Liver (tissue), 8 donors: ENCODE measurements at regions not wholly inside any gene's neighbourhood (a gene's known extent, or its start where the extent isn't known, plus 50 kb on each side); places are given as distances from the start of the nearest gene placed in this dataset.

Source experiments
- DNase-seq: peaks from one replicate; pipeline ENCODE4 v3.0.0-alpha.2; 2017; ENCODE audit warnings: low spot score
- H3K27ac ChIP-seq, 2 donors: one replicate each; pipeline ENCODE4 v1.7.0; 2013; ENCODE audit warnings: inconsistent platforms in 2 of 2, low read length in 2 of 2, control low read depth in 1 of 2, low read depth in 1 of 2, mild to moderate bottlenecking in 1 of 2
- H3K27me3 ChIP-seq, 4 donors: one replicate each; pipeline versions ENCODE4 v1.6.1 to v1.7.0; 2013; ENCODE audit warnings: low read length in 3 of 4, inconsistent platforms in 1 of 4, mild to moderate bottlenecking in 1 of 4, moderate library complexity in 1 of 4; ENCODE audit not compliant: control insufficient read depth in 4 of 4, insufficient read depth in 4 of 4
- H3K36me3 ChIP-seq, 4 donors: one replicate each; pipeline versions ENCODE4 v1.6.1 to v1.7.0; 2013; ENCODE audit warnings: low read length in 3 of 4, mild to moderate bottlenecking in 3 of 4, low read depth in 1 of 4, moderate library complexity in 1 of 4; ENCODE audit not compliant: control insufficient read depth in 4 of 4, insufficient read depth in 3 of 4
- H3K4me1 ChIP-seq, 4 donors: one replicate each; pipeline versions ENCODE4 v1.6.1 to v1.7.0; 2013; ENCODE audit warnings: low read length in 3 of 4, mild to moderate bottlenecking in 3 of 4, moderate library complexity in 1 of 4; ENCODE audit not compliant: control insufficient read depth in 4 of 4, insufficient read depth in 4 of 4
- H3K4me3 ChIP-seq, 3 donors: one replicate each; pipeline versions ENCODE4 v1.6.1 to v1.7.0; 2013; ENCODE audit warnings: low read length in 3 of 3, control low read depth in 1 of 3, low read depth in 1 of 3, mild to moderate bottlenecking in 1 of 3
- H3K9ac ChIP-seq, 2 donors: one replicate each; pipeline ENCODE4 v1.7.0; 2013; ENCODE audit warnings: low read length in 2 of 2, mild to moderate bottlenecking in 2 of 2, moderate library complexity in 2 of 2, control low read depth in 1 of 2, low read depth in 1 of 2
- H3K9me3 ChIP-seq, 4 donors: one replicate each; pipeline versions ENCODE4 v1.6.1 to v1.7.0; 2013; ENCODE audit warnings: low read length in 3 of 4; ENCODE audit not compliant: control insufficient read depth in 4 of 4
- EGR1 ChIP-seq, 2 donors: IDR thresholded peaks; 2 replicates each; pipeline ENCODE4 v1.6.1; 2016 to 2018; ENCODE audit warnings: antibody characterized with exemption in 2 of 2, low read depth in 2 of 2
- FOXA1 ChIP-seq: IDR thresholded peaks from 2 replicates; pipeline ENCODE4 v1.6.1; 2016; ENCODE audit warnings: antibody characterized with exemption
- FOXA2 ChIP-seq: IDR thresholded peaks from 2 replicates; pipeline ENCODE4 v1.6.1; 2016; ENCODE audit warnings: antibody characterized with exemption
- HNF4A ChIP-seq, 2 donors: conservative IDR thresholded peaks; 2 replicates each; pipeline ENCODE4 v1.6.1; 2016; ENCODE audit warnings: antibody characterized with exemption in 2 of 2, mild to moderate bottlenecking in 2 of 2
- HNF4G ChIP-seq: IDR thresholded peaks from 2 replicates; pipeline ENCODE4 v1.6.1; 2016; ENCODE audit warnings: antibody characterized with exemption
- JUND ChIP-seq, 2 donors: IDR thresholded peaks; 2 replicates each; pipeline ENCODE4 v1.6.1; 2016; ENCODE audit warnings: antibody characterized with exemption in 2 of 2
- NR2F2 ChIP-seq: IDR thresholded peaks from 2 replicates; pipeline ENCODE4 v1.6.1; 2016; ENCODE audit warnings: antibody characterized with exemption
- RAD21 ChIP-seq, 2 donors: IDR thresholded peaks; 2 replicates each; pipeline ENCODE4 v1.6.1; 2016; ENCODE audit warnings: antibody characterized with exemption in 2 of 2, mild to moderate bottlenecking in 2 of 2
- WGBS: extraction: QIAGEN DNeasy Blood & Tissue Kit; methylation state at CpG from one replicate; pipeline ENCODE4 v1.1.7; 2013; 5-methylcytosine and 5-hydroxymethylcytosine counted together
- TF ChIP-seq, protein P1 (sequence below): IDR thresholded peaks from 2 replicates; pipeline ENCODE4 v1.6.1; 2016; ENCODE audit warnings: antibody characterized with exemption
- TF ChIP-seq, protein P2 (sequence below): IDR thresholded peaks from 2 replicates; pipeline ENCODE4 v1.6.1; 2016; ENCODE audit warnings: antibody characterized with exemption
- TF ChIP-seq, protein P3 (sequence below): IDR thresholded peaks from 2 replicates; pipeline ENCODE4 v1.6.1; 2016; ENCODE audit warnings: antibody characterized with exemption
- TF ChIP-seq, protein P4 (sequence below): fragments of 150-350 bp; IDR thresholded peaks from 2 replicates; pipeline ENCODE4 v1.5.1; 2017; ENCODE audit warnings: improper control_type of control experiment, low read depth, low read length; ENCODE audit not compliant: missing input control
- TF ChIP-seq, protein P5 (sequence below): IDR thresholded peaks from 2 replicates; pipeline ENCODE4 v1.6.1; 2016; ENCODE audit warnings: antibody characterized with exemption, mild to moderate bottlenecking
- donor health status: healthy.
- donor health status: healthy.
- donor health status: healthy.
- donor health status: healthy.
- donor health status: healthy.

DNA sequence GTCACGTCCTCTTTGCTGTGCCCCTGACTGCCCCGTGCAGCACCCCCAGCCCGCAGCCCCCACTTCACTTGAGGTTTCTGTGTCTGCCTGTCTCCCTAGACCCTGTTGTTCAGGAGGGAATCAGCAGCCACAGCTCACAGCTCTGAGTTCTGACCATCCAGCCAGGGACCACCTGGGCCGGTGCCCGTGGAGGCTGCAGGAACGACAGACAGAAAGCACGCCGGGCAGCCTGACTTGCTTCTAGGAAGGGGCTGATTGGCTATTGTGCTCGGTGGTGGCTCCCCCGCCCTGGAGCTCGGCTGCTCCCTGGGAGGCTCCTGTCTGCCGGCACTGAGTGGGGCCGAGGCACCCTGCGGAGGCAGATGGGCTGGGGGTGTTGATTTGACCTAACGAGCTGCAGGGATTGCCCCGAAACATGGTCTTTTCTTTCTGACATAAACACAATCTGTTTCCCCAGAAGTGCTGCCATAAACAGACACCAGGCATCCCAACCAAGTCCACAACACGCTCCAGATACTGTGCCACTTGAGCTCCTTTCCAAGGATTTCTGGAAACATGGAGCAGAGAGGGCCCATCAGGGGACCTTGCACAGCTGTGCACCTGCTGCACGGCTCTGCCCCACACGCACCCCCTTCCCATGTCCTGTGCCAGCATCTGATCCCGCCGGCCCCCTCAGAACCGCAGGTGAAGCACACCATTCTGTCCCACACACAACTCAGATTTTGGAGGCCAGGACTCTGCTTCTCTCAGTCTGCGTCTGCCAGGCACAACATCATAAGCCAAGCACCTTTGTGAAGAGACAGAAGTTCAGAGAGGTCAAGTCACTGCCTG is 855.9 kb downstream of the TBC1D22A start (continued):
- TF ChIP-seq NR2F2 (no peak), JUND (IDR thresholded peaks at IDR 0.05) (no peak)

DNA sequence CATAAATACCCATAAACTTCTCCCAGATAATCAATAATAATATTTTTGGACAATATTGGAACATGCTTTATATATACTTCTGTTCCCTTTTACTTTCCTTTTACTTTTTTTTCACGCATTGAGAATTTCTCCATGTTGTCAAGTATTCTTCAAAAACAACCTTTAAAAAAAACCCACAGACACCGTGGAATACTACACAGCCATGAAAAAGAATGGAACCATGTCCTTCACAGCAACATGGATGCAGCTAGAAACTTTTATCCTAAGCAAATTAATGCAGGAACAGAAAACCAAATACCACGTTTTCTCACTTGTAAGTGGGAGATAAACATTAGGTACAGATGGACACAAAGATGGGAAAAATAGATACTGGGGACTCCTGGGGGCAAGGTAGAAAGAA is 854.7 kb downstream of the TBC1D22A start:
- TF ChIP-seq FOXA1 (no peak), FOXA2 (no peak), NR2F2 (no peak)
- TF ChIP-seq, protein P1, sequence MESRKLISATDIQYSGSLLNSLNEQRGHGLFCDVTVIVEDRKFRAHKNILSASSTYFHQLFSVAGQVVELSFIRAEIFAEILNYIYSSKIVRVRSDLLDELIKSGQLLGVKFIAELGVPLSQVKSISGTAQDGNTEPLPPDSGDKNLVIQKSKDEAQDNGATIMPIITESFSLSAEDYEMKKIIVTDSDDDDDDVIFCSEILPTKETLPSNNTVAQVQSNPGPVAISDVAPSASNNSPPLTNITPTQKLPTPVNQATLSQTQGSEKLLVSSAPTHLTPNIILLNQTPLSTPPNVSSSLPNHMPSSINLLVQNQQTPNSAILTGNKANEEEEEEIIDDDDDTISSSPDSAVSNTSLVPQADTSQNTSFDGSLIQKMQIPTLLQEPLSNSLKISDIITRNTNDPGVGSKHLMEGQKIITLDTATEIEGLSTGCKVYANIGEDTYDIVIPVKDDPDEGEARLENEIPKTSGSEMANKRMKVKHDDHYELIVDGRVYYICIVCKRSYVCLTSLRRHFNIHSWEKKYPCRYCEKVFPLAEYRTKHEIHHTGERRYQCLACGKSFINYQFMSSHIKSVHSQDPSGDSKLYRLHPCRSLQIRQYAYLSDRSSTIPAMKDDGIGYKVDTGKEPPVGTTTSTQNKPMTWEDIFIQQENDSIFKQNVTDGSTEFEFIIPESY, result no peak
- no peak overlapping the region for H3K27ac ChIP-seq
- no peaks in the 10 kb centered on the region for H3K9me3 ChIP-seq
- 71% methylated on average over 3 of the region's 3 CpGs for WGBS
- H3K27me3 ChIP-seq, result peaks cover 0 to 7% (median 4%) of the 10 kb centered on the region in 4 donors
- no peaks in the 10 kb centered on the region for H3K4me1 ChIP-seq
- no peak overlapping the region for H3K9ac ChIP-seq
- H3K36me3 ChIP-seq, result no peaks in the 10 kb centered on the region
- DNase-seq, result no peak
- no peak overlapping the region for H3K4me3 ChIP-seq

DNA sequence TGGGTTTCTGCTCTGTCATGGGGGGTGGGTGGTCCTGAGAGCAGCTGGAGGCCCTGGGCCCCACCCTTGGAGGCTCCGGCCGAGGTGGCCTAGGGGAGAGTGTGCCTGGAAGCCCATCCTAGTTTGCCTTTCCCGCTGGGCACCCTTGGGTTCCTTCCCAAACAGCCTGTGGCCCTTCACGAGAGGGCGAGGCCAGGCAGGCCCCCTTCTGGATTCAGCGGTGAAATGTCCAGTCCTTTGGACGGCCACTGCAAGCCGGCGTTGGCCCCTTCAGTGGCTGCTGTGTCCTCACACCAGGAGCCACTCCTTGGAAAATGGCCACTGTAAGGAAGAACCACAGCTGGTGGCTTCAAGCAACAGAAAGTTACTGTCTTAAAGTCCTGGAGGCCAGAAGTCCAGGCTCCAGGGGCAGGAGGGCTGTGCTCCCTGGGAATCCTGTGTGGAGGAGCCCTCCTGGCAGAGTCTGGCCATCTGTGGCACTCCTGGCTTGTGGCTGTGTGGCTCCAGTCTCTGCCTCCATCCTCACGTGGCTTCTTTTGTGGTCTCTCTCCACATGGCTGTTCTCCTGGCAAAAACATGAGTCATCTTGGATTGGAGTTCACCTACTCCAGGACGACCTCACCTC is 854.1 kb downstream of the TBC1D22A start:
- Histone ChIP-seq H3K9ac (no peak overlapping the region), H3K4me3 (no peak overlapping the region), H3K36me3 (no peaks in the 10 kb centered on the region), H3K9me3 (no peaks in the 10 kb centered on the region), H3K27ac (no peak overlapping the region), H3K4me1 (no peaks in the 10 kb centered on the region), H3K27me3 (peaks cover 0 to 9% (median 4%) of the 10 kb centered on the region in 4 donors)
- no peak for TF ChIP-seq HNF4A (conservative IDR thresholded peaks at IDR 0.05)
- TF ChIP-seq, protein P2, sequence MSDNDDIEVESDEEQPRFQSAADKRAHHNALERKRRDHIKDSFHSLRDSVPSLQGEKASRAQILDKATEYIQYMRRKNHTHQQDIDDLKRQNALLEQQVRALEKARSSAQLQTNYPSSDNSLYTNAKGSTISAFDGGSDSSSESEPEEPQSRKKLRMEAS, result no peak
- WGBS, result 85% methylated on average over 11 of the region's 11 CpGs
- DNase-seq, result no peak

DNA sequence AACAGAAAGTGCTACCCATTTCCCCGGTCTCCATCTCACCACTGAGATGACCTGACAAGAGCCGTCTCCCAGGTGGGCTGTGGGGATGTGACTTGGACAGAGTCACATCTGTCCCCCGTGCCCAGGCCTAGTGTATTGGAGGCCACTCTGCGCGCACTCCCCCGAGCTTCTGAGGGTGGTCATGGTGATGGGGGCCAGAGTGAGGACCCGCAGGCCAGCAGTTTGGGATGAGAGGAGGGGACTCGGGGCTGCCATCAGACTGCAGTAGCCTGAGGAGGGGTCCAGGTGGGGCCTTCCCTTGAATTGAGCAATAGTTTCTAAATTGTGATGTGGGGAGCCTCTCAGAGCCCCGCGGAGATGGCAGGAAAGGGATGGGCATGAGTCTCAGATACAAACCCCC is 852.6 kb downstream of the TBC1D22A start:
- Histone ChIP-seq H3K27ac (no peak overlapping the region), H3K4me1 (no peaks in the 10 kb centered on the region), H3K4me3 (no peak overlapping the region), H3K9me3 (peaks cover 0 to 4% (median 3%) of the 10 kb centered on the region in 4 donors), H3K9ac (no peak overlapping the region), H3K36me3 (no peaks in the 10 kb centered on the region), H3K27me3 (peaks cover 0 to 9% (median 4%) of the 10 kb centered on the region in 4 donors)
- DNase-seq, result no peak
- 81% methylated on average over 10 of the region's 10 CpGs for WGBS
- TF ChIP-seq EGR1 (IDR thresholded peaks at IDR 0.05; ENCODE audit: low read depth in 2 of 2) (no peak), FOXA2 (no peak), JUND (IDR thresholded peaks at IDR 0.05) (no peak), HNF4G (no peak), RAD21 (IDR thresholded peaks at IDR 0.05) (no peak), NR2F2 (no peak), FOXA1 (no peak)
- TF ChIP-seq, protein P3, sequence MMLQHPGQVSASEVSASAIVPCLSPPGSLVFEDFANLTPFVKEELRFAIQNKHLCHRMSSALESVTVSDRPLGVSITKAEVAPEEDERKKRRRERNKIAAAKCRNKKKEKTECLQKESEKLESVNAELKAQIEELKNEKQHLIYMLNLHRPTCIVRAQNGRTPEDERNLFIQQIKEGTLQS, result no peak
- TF ChIP-seq, protein P4, sequence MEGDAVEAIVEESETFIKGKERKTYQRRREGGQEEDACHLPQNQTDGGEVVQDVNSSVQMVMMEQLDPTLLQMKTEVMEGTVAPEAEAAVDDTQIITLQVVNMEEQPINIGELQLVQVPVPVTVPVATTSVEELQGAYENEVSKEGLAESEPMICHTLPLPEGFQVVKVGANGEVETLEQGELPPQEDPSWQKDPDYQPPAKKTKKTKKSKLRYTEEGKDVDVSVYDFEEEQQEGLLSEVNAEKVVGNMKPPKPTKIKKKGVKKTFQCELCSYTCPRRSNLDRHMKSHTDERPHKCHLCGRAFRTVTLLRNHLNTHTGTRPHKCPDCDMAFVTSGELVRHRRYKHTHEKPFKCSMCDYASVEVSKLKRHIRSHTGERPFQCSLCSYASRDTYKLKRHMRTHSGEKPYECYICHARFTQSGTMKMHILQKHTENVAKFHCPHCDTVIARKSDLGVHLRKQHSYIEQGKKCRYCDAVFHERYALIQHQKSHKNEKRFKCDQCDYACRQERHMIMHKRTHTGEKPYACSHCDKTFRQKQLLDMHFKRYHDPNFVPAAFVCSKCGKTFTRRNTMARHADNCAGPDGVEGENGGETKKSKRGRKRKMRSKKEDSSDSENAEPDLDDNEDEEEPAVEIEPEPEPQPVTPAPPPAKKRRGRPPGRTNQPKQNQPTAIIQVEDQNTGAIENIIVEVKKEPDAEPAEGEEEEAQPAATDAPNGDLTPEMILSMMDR, result no peak
- TF ChIP-seq, protein P5, sequence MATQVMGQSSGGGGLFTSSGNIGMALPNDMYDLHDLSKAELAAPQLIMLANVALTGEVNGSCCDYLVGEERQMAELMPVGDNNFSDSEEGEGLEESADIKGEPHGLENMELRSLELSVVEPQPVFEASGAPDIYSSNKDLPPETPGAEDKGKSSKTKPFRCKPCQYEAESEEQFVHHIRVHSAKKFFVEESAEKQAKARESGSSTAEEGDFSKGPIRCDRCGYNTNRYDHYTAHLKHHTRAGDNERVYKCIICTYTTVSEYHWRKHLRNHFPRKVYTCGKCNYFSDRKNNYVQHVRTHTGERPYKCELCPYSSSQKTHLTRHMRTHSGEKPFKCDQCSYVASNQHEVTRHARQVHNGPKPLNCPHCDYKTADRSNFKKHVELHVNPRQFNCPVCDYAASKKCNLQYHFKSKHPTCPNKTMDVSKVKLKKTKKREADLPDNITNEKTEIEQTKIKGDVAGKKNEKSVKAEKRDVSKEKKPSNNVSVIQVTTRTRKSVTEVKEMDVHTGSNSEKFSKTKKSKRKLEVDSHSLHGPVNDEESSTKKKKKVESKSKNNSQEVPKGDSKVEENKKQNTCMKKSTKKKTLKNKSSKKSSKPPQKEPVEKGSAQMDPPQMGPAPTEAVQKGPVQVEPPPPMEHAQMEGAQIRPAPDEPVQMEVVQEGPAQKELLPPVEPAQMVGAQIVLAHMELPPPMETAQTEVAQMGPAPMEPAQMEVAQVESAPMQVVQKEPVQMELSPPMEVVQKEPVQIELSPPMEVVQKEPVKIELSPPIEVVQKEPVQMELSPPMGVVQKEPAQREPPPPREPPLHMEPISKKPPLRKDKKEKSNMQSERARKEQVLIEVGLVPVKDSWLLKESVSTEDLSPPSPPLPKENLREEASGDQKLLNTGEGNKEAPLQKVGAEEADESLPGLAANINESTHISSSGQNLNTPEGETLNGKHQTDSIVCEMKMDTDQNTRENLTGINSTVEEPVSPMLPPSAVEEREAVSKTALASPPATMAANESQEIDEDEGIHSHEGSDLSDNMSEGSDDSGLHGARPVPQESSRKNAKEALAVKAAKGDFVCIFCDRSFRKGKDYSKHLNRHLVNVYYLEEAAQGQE, result no peak
- TF ChIP-seq, protein P2, result no peak
- TF ChIP-seq, protein P1, result no peak
